IMR-90 (cell line): ENCODE measurements at regions not wholly inside any gene's neighbourhood (a gene's known extent, or its start where the extent isn't known, plus 50 kb on each side); places are given as distances from the start of the nearest gene placed in this dataset.

Experiments
- POLR2A ChIP-seq: IDR thresholded peaks from 2 replicates; pipeline ENCODE4 v1.6.1; 2012; ENCODE audit warnings: mild to moderate bottlenecking, low read depth, low read length
- TF ChIP-seq, protein P1 (sequence below): conservative IDR thresholded peaks from 2 replicates; pipeline ENCODE4 v1.5.1; 2012; ENCODE audit warnings: mild to moderate bottlenecking, low read depth, low read length, improper control_type of control experiment
- TF ChIP-seq, protein P2 (sequence below): fragments of 150-350 bp; IDR thresholded peaks from 2 replicates; pipeline ENCODE4 v1.6.1; 2017; ENCODE audit warnings: mild to moderate bottlenecking, antibody characterized with exemption, low read length, low read depth

DNA sequence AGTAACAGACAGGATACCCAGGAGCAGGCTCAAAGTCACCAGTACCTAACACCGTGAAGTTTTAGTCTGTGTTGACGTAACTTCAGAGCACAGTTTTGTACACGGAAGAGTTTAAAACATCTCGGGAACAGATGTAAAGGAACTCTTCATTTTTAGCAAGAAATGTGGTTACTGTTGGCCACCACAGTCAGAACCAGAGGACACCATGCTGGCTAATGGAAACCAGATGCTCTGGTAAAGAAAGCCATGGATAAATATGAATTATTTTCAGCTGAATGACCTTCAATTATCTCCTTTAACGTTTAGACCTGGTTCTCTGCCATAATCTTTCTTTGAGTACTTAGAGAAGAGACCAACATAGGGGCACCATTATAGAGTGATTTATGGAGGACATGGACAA lies 115.9 kb downstream of the NTMT2 start:
- TF ChIP-seq POLR2A, result no peak
- TF ChIP-seq, protein P1, sequence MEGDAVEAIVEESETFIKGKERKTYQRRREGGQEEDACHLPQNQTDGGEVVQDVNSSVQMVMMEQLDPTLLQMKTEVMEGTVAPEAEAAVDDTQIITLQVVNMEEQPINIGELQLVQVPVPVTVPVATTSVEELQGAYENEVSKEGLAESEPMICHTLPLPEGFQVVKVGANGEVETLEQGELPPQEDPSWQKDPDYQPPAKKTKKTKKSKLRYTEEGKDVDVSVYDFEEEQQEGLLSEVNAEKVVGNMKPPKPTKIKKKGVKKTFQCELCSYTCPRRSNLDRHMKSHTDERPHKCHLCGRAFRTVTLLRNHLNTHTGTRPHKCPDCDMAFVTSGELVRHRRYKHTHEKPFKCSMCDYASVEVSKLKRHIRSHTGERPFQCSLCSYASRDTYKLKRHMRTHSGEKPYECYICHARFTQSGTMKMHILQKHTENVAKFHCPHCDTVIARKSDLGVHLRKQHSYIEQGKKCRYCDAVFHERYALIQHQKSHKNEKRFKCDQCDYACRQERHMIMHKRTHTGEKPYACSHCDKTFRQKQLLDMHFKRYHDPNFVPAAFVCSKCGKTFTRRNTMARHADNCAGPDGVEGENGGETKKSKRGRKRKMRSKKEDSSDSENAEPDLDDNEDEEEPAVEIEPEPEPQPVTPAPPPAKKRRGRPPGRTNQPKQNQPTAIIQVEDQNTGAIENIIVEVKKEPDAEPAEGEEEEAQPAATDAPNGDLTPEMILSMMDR, result no peak
- TF ChIP-seq, protein P2, sequence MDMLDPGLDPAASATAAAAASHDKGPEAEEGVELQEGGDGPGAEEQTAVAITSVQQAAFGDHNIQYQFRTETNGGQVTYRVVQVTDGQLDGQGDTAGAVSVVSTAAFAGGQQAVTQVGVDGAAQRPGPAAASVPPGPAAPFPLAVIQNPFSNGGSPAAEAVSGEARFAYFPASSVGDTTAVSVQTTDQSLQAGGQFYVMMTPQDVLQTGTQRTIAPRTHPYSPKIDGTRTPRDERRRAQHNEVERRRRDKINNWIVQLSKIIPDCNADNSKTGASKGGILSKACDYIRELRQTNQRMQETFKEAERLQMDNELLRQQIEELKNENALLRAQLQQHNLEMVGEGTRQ, result no peak
